Lower lobe of right lung (tissue), 2 donors: ENCODE measurements at regions not wholly inside any gene's neighbourhood (a gene's known extent, or its start where the extent isn't known, plus 50 kb on each side); places are given as distances from the start of the nearest gene placed in this dataset.

ENCODE experiments used
- ATAC-seq, 2 donors: fragments of 200-7000 bp; cut with Tn5 transposase; one replicate each; pipeline ENCODE4 v1.9.1; 2020 to 2022; ENCODE audit warnings: mild to moderate bottlenecking in 2 of 2, moderate library complexity in 2 of 2
- DNase-seq: peaks from one replicate; pipeline ENCODE4 v3.0.0-alpha.2; 2020
- H3K27ac ChIP-seq: fragments of 200-600 bp; one replicate; pipeline ENCODE4 v1.8.0; 2022
- H3K27me3 ChIP-seq: fragments of 200-600 bp; one replicate; pipeline ENCODE4 v1.8.0; 2022; ENCODE audit warnings: low read depth
- H3K36me3 ChIP-seq: fragments of 200-600 bp; one replicate; pipeline ENCODE4 v1.8.0; 2022; ENCODE audit warnings: mild to moderate bottlenecking
- H3K4me1 ChIP-seq: fragments of 200-600 bp; one replicate; pipeline ENCODE4 v1.8.0; 2022
- H3K4me3 ChIP-seq: fragments of 200-600 bp; one replicate; pipeline ENCODE4 v1.8.0; 2022; ENCODE audit warnings: mild to moderate bottlenecking
- H3K9me3 ChIP-seq: fragments of 200-600 bp; one replicate; pipeline ENCODE4 v1.8.0; 2022
- CTCF ChIP-seq: fragments of 200-600 bp; IDR thresholded peaks from one replicate; pipeline ENCODE4 v1.8.0; 2022; ENCODE audit warnings: antibody characterized with exemption, mild to moderate bottlenecking
- intact Hi-C: fragments of 100-400 bp; cut with DNase I; formaldehyde crosslinking; loops from one replicate; pipeline ENCODE4 v1.11.0; 2022
- donor health status: DM: no; HTN: yes; CAD: no; lungs with severe emphysema.

DNA sequence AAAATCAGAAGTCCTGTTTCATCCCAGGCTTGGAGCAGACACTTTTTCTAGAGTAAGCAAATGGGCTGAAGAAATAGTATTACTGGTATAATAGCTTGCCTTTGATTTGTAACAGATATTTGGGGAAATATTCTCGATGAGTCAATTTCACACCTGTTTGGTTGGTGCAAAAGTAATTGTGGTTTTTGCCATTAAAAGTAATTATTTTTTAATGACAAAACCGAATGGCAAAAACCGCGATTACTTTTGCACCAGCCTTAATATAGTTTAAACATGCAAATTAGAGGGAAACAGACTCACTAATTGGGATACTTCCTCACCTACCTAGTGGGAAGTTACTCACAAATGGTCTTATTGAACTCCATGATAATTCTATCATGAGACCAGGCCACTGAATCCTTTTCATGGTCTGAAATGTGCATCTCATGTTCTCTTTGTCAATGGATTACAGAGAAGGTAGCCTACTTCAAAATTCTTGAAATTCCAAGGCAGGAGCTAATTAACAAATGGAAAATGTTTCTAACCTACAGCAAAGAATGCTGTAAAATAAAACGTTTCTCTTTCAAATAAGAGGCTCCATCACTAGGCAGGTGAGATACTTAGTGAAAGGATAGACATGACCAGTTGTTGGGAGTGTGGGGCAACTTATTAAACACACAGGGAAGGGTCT, 391.3 kb downstream of the EMP1 start:
- no peaks in the 10 kb centered on the region for H3K4me1 ChIP-seq
- intact Hi-C loops: no loop called here
- TF ChIP-seq CTCF: no peak
- H3K36me3 ChIP-seq: no peaks in the 10 kb centered on the region
- no peaks in the 10 kb centered on the region for H3K9me3 ChIP-seq
- H3K4me3 ChIP-seq: no peak overlapping the region
- no peaks in the 10 kb centered on the region for H3K27me3 ChIP-seq
- H3K27ac ChIP-seq: no peak overlapping the region
- DNase-seq: no peak
- ATAC-seq: no peak

- ATAC-seq: no peak
- Histone ChIP-seq H3K4me3 (no peak overlapping the region), H3K4me1 (no peaks in the 10 kb centered on the region), H3K27ac (no peak overlapping the region), H3K27me3 (no peaks in the 10 kb centered on the region), H3K9me3 (no peaks in the 10 kb centered on the region), H3K36me3 (no peaks in the 10 kb centered on the region)
- no peak for DNase-seq
- no peak for TF ChIP-seq CTCF
- intact Hi-C loops: no loop called here
Observed at GRCh38 chr12:13586361-13586760, 389.8 kb downstream of the EMP1 start.

DNA sequence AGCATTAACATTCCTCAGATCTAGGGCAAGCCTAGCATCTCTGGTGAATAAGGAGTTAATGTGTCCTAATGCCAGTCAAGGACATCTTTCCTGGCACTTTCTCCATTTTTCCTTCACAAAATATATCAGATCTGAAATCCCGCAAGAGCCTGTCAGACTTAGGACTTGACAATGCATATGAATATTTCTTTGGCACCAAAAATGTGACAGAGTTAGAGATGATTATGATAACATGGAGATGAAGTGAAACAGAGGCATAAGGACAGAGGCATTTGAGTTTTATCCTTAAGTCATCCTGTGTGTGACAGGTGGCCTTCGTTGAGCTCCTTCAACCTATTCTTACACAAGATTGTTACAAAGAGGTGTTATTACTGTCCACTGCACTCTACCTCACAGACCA, 388.0 kb downstream of the EMP1 start:
- Histone ChIP-seq H3K4me1 (no peaks in the 10 kb centered on the region), H3K36me3 (no peaks in the 10 kb centered on the region), H3K27me3 (no peaks in the 10 kb centered on the region), H3K27ac (no peak overlapping the region), H3K9me3 (no peaks in the 10 kb centered on the region), H3K4me3 (no peak overlapping the region)
- DNase-seq (no peak), ATAC-seq (no peak)
- intact Hi-C loops: no loop called here
- no peak for TF ChIP-seq CTCF

GRCh38 chr12:13583630-13584029, 387.1 kb downstream of the EMP1 start:
- no peak for TF ChIP-seq CTCF
- ATAC-seq: no peak
- Histone ChIP-seq H3K27me3 (no peaks in the 10 kb centered on the region), H3K27ac (no peak overlapping the region), H3K4me1 (no peaks in the 10 kb centered on the region), H3K9me3 (no peaks in the 10 kb centered on the region), H3K4me3 (no peak overlapping the region), H3K36me3 (no peaks in the 10 kb centered on the region)
- no peak for DNase-seq
- intact Hi-C loops: no loop called here

GRCh38 chr12:13582421-13582820, 385.9 kb downstream of the EMP1 start:
- ATAC-seq (no peak), DNase-seq (no peak)
- no peak for TF ChIP-seq CTCF
- Histone ChIP-seq H3K9me3 (no peaks in the 10 kb centered on the region), H3K36me3 (no peaks in the 10 kb centered on the region), H3K27me3 (no peaks in the 10 kb centered on the region), H3K4me1 (no peaks in the 10 kb centered on the region), H3K27ac (no peak overlapping the region), H3K4me3 (no peak overlapping the region)
- intact Hi-C loops: no loop called here

DNA sequence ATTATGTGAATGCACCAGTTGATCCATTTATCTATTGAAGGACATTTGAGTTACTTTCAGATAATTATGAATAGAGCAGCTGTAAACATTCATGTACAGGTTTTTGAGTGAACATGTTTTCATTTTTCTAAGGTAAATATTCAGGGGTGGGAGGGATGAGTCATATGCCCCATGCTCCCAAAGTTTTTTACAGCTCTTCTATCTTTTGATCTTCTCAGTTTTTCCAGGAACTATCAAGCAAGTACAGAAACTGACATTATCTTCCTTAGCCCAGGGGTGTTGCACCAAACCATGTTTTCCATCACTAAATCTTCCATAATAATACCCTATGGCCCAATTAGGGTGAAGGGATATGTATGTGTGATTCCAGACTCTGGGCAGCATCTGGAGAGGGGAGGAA, 384.5 kb downstream of the EMP1 start:
- Histone ChIP-seq H3K4me1 (no peaks in the 10 kb centered on the region), H3K9me3 (no peaks in the 10 kb centered on the region), H3K27ac (no peak overlapping the region), H3K36me3 (no peaks in the 10 kb centered on the region), H3K4me3 (no peak overlapping the region), H3K27me3 (no peaks in the 10 kb centered on the region)
- DNase-seq (no peak), ATAC-seq (no peak)
- TF ChIP-seq CTCF: no peak
- intact Hi-C loops: no loop called here
